Activated B cell treated with CpG ODN at 0.5 μM for 24 hours (primary cell): ENCODE measurements at regions not wholly inside any gene's neighbourhood (a gene's known extent, or its start where the extent isn't known, plus 50 kb on each side); places are given as distances from the start of the nearest gene placed in this dataset.

ENCODE experiments used
- ATAC-seq: fragments of 200-7000 bp; cut with Tn5 transposase; one replicate; pipeline ENCODE4 v1.10.0; 2021; ENCODE audit warnings: low read depth, mild to moderate bottlenecking, moderate library complexity
- CTCF ChIA-PET: fragments of 350-600 bp; sonication (Branson Sonifier 250); formaldehyde crosslinking; loops from one replicate; lab custom pipeline; 2021; ENCODE audit warnings: antibody characterized with exemption; lab: Charles Lee
- POLR2A ChIA-PET: fragments of 350-600 bp; sonication (Branson Sonifier 250); formaldehyde crosslinking; loops from one replicate; lab custom pipeline; 2021; ENCODE audit warnings: antibody characterized with exemption; lab: Charles Lee
- DNase-seq: peaks from one replicate; pipeline ENCODE4 v3.0.0; 2022
- H3K27ac Mint-ChIP-seq: one replicate; pipeline ENCODE4 v1.8.0; 2020; ENCODE audit warnings: mixed read lengths
- H3K27me3 Mint-ChIP-seq: one replicate; pipeline ENCODE4 v1.8.0; 2021; ENCODE audit warnings: mixed read lengths
- H3K36me3 Mint-ChIP-seq: one replicate; pipeline ENCODE4 v1.8.0; 2021; ENCODE audit warnings: low read depth, mixed read lengths
- H3K4me1 Mint-ChIP-seq: one replicate; pipeline ENCODE4 v1.8.0; 2021; ENCODE audit warnings: mixed read lengths
- H3K4me3 Mint-ChIP-seq: one replicate; pipeline ENCODE4 v1.8.0; 2020; ENCODE audit warnings: mild to moderate bottlenecking, mixed read lengths
- H3K9me3 Mint-ChIP-seq: one replicate; pipeline ENCODE4 v1.8.0; 2020; ENCODE audit warnings: mixed read lengths
- CTCF ChIP-seq: fragments of 200-600 bp; IDR thresholded peaks from one replicate; pipeline ENCODE4 v1.8.0; 2022; ENCODE audit warnings: antibody characterized with exemption, mild to moderate bottlenecking
- intact Hi-C: fragments of 100-400 bp; cut with micrococcal nuclease; formaldehyde crosslinking; loops from one replicate; pipeline ENCODE4 v1.15.1; 2024

DNA sequence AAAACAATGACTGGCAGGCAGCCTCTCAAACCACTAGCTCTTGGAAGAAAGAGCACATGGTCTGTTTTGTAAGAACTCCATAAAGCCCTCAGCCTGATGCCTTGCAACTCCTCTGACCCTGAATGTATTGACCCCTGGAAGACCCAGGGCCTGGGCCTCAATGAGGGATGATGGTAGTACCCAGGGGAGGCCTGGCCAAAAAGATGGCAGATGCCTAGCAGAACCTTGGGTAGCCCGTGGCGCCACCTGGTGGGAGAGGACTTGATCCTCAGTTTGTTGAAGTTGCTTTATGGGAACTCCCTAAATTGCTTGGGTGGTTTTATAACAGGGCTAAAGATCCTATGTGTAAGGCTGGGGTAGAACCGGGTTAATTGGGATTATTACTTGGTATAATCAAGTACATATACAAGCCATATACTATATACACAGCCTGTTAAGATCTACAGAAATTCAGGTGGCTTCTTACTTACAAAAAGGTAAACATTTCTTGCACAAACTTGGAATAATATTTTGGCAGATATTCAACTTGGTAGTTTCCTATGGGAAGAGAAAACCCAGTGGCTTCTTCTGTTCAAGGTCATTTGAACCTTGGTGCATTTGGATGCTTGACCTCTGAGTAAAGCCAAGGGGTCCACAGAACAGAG lies 95.8 kb upstream of the CACUL1 start:
- Mint-ChIP-seq H3K4me3 (no peak overlapping the region), H3K27ac (no peak overlapping the region), H3K9me3 (no peaks in the 10 kb centered on the region), H3K27me3 (no peaks in the 10 kb centered on the region), H3K4me1 (no peaks in the 10 kb centered on the region), H3K36me3 (no peaks in the 10 kb centered on the region)
- ChIA-PET CTCF (interaction anchor here (1.5 kb wide), 1 partner anchor 281 kb away, joined by 12 read pairs; no protein-coding TSS in a partner anchor), POLR2A (no interaction called here)
- no peak for TF ChIP-seq CTCF
- no peak for ATAC-seq
- intact Hi-C loops: loop anchor here (1.0 to 2.0 kb wide), 2 partner anchors 130 to 282 kb away; no protein-coding TSS in a partner anchor
- DNase-seq: peak; percentile 25

- POLR2A ChIA-PET: no interaction called here
- no peak for TF ChIP-seq CTCF
Measured at GRCh38 chr10:118851062-118852035, 96.6 kb upstream of the CACUL1 start.

GRCh38 chr10:118853916-118854315 lies 99.1 kb upstream of the CACUL1 start:
- Mint-ChIP-seq H3K27ac (no peak overlapping the region), H3K4me3 (no peak overlapping the region), H3K9me3 (peaks cover 2% of the 10 kb centered on the region), H3K4me1 (no peaks in the 10 kb centered on the region), H3K27me3 (no peaks in the 10 kb centered on the region), H3K36me3 (no peaks in the 10 kb centered on the region)
- ATAC-seq: no peak
- intact Hi-C loops: no loop called here
- CTCF ChIA-PET: no interaction called here
- POLR2A ChIA-PET: no interaction called here
- no peak for DNase-seq
- no peak for TF ChIP-seq CTCF

More at GRCh38 chr10:118851062-118852035, 96.6 kb upstream of the CACUL1 start:
- Mint-ChIP-seq H3K9me3 (no peaks in the 10 kb centered on the region), H3K4me3 (no peak overlapping the region), H3K27me3 (no peaks in the 10 kb centered on the region), H3K36me3 (no peaks in the 10 kb centered on the region), H3K27ac (no peak overlapping the region), H3K4me1 (no peaks in the 10 kb centered on the region)
- intact Hi-C loops: loop anchor here (2.0 kb wide), 1 partner anchor 131 kb away; no protein-coding TSS in a partner anchor
- ATAC-seq: no peak
- CTCF ChIA-PET: interaction anchor here (1.5 kb wide), 1 partner anchor 282 kb away, joined by 12 read pairs; no protein-coding TSS in a partner anchor
- no peak for DNase-seq

GRCh38 chr10:118856106-118856505 lies 101.3 kb upstream of the CACUL1 start:
- ATAC-seq (no peak), DNase-seq (no peak)
- no peak overlapping the region for H3K4me3 Mint-ChIP-seq
- H3K4me1 Mint-ChIP-seq: no peaks in the 10 kb centered on the region
- peaks cover 2% of the 10 kb centered on the region for H3K9me3 Mint-ChIP-seq
- H3K27me3 Mint-ChIP-seq: peaks cover 2% of the 10 kb centered on the region
- H3K36me3 Mint-ChIP-seq: no peaks in the 10 kb centered on the region
- POLR2A ChIA-PET: no interaction called here
- no peak overlapping the region for H3K27ac Mint-ChIP-seq
- CTCF ChIA-PET: no interaction called here
- intact Hi-C loops: no loop called here
- no peak for TF ChIP-seq CTCF
